HG02642 (cell line): ENCODE measurements at regions not wholly inside any gene's neighbourhood (a gene's known extent, or its start where the extent isn't known, plus 50 kb on each side); places are given as distances from the start of the nearest gene placed in this dataset.
A peak's percentile ranks its signal among the peaks of the same experiment; 100 is the strongest.

ENCODE experiments used
- ATAC-seq: cut with Tn5 transposase; IDR thresholded peaks from one replicate; pipeline ENCODE4 v1.9.1; 2021; ENCODE audit warnings: mild to moderate bottlenecking; ENCODE audit not compliant: unreplicated experiment, poor library complexity

- peak; percentile 92 for ATAC-seq
Measured at GRCh38 chr3:194070634-194071409, 65.1 kb upstream of the HES1 start.

GRCh38 chr3:194072097-194072428, 63.9 kb upstream of the HES1 start:
- ATAC-seq = no peak

- ATAC-seq = no peak
Measured at GRCh38 chr3:194072691-194073279, 63.2 kb upstream of the HES1 start.

- no peak for ATAC-seq
Measured at GRCh38 chr3:194073926-194074325, 62.0 kb upstream of the HES1 start.

- no peak for ATAC-seq
Measured at GRCh38 chr3:194075088-194075615, 60.8 kb upstream of the HES1 start.

- ATAC-seq = no peak
Measured at GRCh38 chr3:194075802-194076460, 60.0 kb upstream of the HES1 start.

- ATAC-seq = no peak
Measured at GRCh38 chr3:194076475-194076874, 59.5 kb upstream of the HES1 start.

- no peak for ATAC-seq
Measured at GRCh38 chr3:194077602-194078001, 58.3 kb upstream of the HES1 start.

- no peak for ATAC-seq
Measured at GRCh38 chr3:194078045-194078821, 57.7 kb upstream of the HES1 start.

- no peak for ATAC-seq
Measured at GRCh38 chr3:194079702-194080172, 56.2 kb upstream of the HES1 start.

- ATAC-seq = no peak
Measured at GRCh38 chr3:194080436-194080835, 55.5 kb upstream of the HES1 start.

- ATAC-seq = no peak
Measured at GRCh38 chr3:194080913-194081800, 54.8 kb upstream of the HES1 start.

GRCh38 chr3:194081826-194082225, 54.1 kb upstream of the HES1 start:
- no peak for ATAC-seq

GRCh38 chr3:194082743-194083636, 53.0 kb upstream of the HES1 start:
- no peak for ATAC-seq

GRCh38 chr3:194083637-194084224, 52.2 kb upstream of the HES1 start:
- peak; percentile 32 for ATAC-seq

GRCh38 chr3:194084284-194084683, 51.7 kb upstream of the HES1 start:
- peak; percentile 93 for ATAC-seq
